ENCODE measurements at regions not wholly inside any gene's neighbourhood (a gene's known extent, or its start where the extent isn't known, plus 50 kb on each side); places are given as distances from the start of the nearest gene placed in this dataset.

DNA sequence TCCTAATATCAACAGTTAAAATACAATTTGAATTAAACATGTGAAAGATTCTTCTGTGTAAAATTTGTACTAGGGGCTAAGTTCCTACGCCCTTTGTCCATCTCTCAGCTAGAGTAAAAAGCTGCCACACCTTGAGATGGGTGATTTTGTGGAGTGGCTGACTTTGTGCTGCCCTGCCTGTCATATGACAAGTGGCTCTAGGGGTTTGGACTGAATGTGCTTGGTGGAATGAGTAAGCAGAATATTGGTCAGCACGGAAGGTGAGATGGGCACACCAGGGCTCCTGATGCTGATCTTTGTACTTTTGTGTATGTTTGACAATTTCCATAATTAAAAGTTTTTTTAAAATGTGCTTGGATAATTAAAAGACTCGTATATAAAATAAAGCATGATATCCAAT, 133.6 kb upstream of the SLC45A1 start:
- TF ChIP-seq, protein P1, sequence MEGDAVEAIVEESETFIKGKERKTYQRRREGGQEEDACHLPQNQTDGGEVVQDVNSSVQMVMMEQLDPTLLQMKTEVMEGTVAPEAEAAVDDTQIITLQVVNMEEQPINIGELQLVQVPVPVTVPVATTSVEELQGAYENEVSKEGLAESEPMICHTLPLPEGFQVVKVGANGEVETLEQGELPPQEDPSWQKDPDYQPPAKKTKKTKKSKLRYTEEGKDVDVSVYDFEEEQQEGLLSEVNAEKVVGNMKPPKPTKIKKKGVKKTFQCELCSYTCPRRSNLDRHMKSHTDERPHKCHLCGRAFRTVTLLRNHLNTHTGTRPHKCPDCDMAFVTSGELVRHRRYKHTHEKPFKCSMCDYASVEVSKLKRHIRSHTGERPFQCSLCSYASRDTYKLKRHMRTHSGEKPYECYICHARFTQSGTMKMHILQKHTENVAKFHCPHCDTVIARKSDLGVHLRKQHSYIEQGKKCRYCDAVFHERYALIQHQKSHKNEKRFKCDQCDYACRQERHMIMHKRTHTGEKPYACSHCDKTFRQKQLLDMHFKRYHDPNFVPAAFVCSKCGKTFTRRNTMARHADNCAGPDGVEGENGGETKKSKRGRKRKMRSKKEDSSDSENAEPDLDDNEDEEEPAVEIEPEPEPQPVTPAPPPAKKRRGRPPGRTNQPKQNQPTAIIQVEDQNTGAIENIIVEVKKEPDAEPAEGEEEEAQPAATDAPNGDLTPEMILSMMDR (IDR thresholded peaks at IDR 0.05; ENCODE audit: unreplicated experiment) = no peak
- Mint-ChIP-seq H3K27ac (ENCODE audit: unreplicated experiment) (peak overlapping the region; percentile 91), H3K36me3 (ENCODE audit: insufficient read depth, unreplicated experiment) (peaks cover 11% of the 10 kb centered on the region), H3K27me3 (ENCODE audit: unreplicated experiment) (no peaks in the 10 kb centered on the region), H3K4me1 (ENCODE audit: low read depth, unreplicated experiment) (no peaks in the 10 kb centered on the region), H3K4me3 (ENCODE audit: low read depth, unreplicated experiment) (no peak overlapping the region), H3K9me3 (ENCODE audit: low read depth, unreplicated experiment) (peaks cover 4% of the 10 kb centered on the region)
- CTCF ChIA-PET = no interaction called here
- intact Hi-C loops (cut with micrococcal nuclease; ENCODE audit: unreplicated experiment) = loop anchor here (5.0 kb wide), 2 partner anchors 87 to 157 kb away; partner anchors contain the start of gene ERRFI1
- DNase-seq = no peak
- no TSS peak for BruUV-seq (replicated peaks)

DNA sequence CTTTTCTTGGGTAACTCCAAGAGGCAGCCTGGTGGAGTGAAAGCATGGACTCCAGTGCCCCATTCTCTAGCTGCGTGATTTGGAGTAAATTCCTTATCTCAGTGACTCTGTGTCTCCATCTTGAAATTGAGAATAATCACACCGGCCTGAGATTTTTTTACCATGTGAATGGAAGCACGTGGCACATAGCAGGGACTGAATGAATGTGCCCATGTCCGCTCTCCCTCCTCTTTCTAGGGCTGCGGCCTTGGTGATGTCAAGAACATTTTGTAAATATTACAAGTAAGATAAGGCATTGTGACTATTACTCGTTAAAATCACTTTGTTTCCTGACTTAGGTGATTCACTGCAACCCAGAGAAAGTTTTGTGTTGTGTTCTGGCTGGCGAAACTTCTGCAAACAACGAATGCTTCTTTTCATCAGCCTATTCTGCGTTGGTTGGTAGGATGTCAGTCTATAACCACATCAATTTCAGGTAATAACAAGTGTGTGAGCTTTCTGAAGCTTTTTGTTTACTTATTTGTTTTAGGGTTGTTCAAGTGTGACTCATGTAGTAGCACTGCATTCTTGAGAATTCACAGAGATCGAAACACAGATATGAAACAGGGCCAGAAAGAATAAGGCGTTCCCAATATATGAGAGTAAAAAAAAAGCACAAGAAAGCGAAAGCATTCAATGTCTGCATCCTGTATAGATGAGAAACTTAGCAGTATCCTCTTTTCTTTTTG, 135.7 kb upstream of the SLC45A1 start:
- no peaks in the 10 kb centered on the region for H3K27me3 Mint-ChIP-seq (ENCODE audit: unreplicated experiment)
- intact Hi-C loops (cut with micrococcal nuclease; ENCODE audit: unreplicated experiment) = loop anchor here (1.0 to 5.0 kb wide), 3 partner anchors 61 to 155 kb away; partner anchors contain the start of gene ERRFI1
- DNase-seq = peak; percentile 68
- no peaks in the 10 kb centered on the region for H3K4me1 Mint-ChIP-seq (ENCODE audit: low read depth, unreplicated experiment)
- CTCF ChIA-PET = interaction anchor here (0.5 to 1.3 kb wide), 8 partner anchors 28 to 165 kb away, joined by 3 to 10 read pairs (median 3); no protein-coding TSS in a partner anchor
- peak overlapping the region; percentile 91 for H3K27ac Mint-ChIP-seq (ENCODE audit: unreplicated experiment)
- H3K36me3 Mint-ChIP-seq (ENCODE audit: insufficient read depth, unreplicated experiment) = peaks cover 11% of the 10 kb centered on the region
- H3K4me3 Mint-ChIP-seq (ENCODE audit: low read depth, unreplicated experiment) = peak overlapping the region; percentile 44
- H3K9me3 Mint-ChIP-seq (ENCODE audit: low read depth, unreplicated experiment) = peaks cover 5% of the 10 kb centered on the region
- BruUV-seq (replicated peaks) = no TSS peak
- TF ChIP-seq, protein P1 (IDR thresholded peaks at IDR 0.05; ENCODE audit: unreplicated experiment) = no peak

DNA sequence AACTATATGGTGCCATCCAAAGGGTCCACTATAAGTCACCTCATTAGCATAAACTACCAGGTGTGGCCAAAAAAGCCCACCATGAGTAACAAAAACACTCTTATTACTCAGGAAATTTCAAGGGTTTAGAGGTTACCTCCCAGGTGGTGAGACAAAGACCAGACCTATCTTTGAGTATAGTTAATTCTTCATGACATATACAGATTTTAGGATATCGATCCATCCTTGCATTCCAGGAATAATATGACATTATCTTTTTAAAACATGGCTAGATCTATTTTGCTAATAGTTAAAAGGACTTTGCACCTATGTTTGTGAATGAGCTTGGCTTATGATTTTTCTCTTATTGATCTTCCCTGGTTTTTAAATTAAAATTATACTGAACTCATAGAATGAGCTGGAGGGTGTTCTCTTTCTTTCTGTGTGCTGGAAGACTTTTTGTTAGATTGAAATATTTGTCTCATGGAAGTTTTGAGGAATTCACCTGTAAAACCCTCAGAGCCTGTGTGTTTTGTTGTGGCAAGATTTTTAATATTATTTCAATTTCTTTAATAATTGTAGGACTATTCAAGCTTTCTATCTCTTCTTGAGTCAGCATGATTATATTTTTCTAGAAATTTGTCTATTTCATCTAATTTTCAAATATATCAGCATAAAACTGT, 138.7 kb upstream of the SLC45A1 start:
- peaks cover 5% of the 10 kb centered on the region for H3K9me3 Mint-ChIP-seq (ENCODE audit: low read depth, unreplicated experiment)

DNA sequence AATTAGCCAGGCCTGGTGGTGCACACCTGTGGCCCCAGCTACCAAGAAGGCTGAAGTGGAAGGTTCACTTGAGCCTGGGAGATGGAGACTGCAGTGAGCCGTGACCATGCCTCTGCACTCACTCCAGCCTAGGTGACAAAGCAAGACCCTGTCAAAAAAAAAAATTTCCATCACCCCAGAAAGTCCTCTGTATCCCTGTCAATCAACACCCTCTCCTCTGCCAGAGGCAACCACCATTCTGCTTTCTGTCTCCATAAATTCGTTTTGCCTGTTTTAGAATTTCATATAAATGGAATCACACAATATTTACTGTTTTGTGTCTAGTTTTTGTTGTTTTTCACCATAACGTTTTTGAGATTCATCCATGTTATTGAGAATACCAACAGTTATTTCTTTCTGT, 141.6 kb upstream of the SLC45A1 start:
- DNase-seq = no peak
- CTCF ChIA-PET = interaction anchor here (0.6 kb wide), 1 partner anchor 78 kb away, joined by 5 read pairs; no protein-coding TSS in a partner anchor
- no peaks in the 10 kb centered on the region for H3K4me1 Mint-ChIP-seq (ENCODE audit: low read depth, unreplicated experiment)

More for the DNA sequence above, 138.7 kb upstream of the SLC45A1 start:
- Mint-ChIP-seq H3K4me3 (ENCODE audit: low read depth, unreplicated experiment) (no peak overlapping the region), H3K36me3 (ENCODE audit: insufficient read depth, unreplicated experiment) (peaks cover 11% of the 10 kb centered on the region), H3K27ac (ENCODE audit: unreplicated experiment) (no peak overlapping the region), H3K4me1 (ENCODE audit: low read depth, unreplicated experiment) (no peaks in the 10 kb centered on the region), H3K27me3 (ENCODE audit: unreplicated experiment) (no peaks in the 10 kb centered on the region)
- BruUV-seq (replicated peaks) = no TSS peak
- no peak for DNase-seq
- intact Hi-C loops (cut with micrococcal nuclease; ENCODE audit: unreplicated experiment) = no loop called here
- CTCF ChIA-PET = no interaction called here
- TF ChIP-seq, protein P1 (IDR thresholded peaks at IDR 0.05; ENCODE audit: unreplicated experiment) = no peak

More for the DNA sequence above, 141.6 kb upstream of the SLC45A1 start:
- Mint-ChIP-seq H3K36me3 (ENCODE audit: insufficient read depth, unreplicated experiment) (peaks cover 5% of the 10 kb centered on the region), H3K4me3 (ENCODE audit: low read depth, unreplicated experiment) (no peak overlapping the region), H3K9me3 (ENCODE audit: low read depth, unreplicated experiment) (peaks cover 5% of the 10 kb centered on the region), H3K27ac (ENCODE audit: unreplicated experiment) (no peak overlapping the region), H3K27me3 (ENCODE audit: unreplicated experiment) (no peaks in the 10 kb centered on the region)
- TF ChIP-seq, protein P1 (IDR thresholded peaks at IDR 0.05; ENCODE audit: unreplicated experiment) = no peak
- no TSS peak for BruUV-seq (replicated peaks)
- intact Hi-C loops (cut with micrococcal nuclease; ENCODE audit: unreplicated experiment) = no loop called here

Measured in Calu3 (cell line).